GM12873 (cell line): ENCODE measurements at regions not wholly inside any gene's neighbourhood (a gene's known extent, or its start where the extent isn't known, plus 50 kb on each side); places are given as distances from the start of the nearest gene placed in this dataset.

ENCODE experiments used
- TF ChIP-seq, protein P1 (sequence below): IDR thresholded peaks from 2 replicates; pipeline ENCODE4 v1.5.1; 2012; ENCODE audit warnings: low read depth, mild to moderate bottlenecking, moderate library complexity, low read length, control low read depth; ENCODE audit not compliant: insufficient read depth; ENCODE audit errors: missing control alignments

- TF ChIP-seq, protein P1, sequence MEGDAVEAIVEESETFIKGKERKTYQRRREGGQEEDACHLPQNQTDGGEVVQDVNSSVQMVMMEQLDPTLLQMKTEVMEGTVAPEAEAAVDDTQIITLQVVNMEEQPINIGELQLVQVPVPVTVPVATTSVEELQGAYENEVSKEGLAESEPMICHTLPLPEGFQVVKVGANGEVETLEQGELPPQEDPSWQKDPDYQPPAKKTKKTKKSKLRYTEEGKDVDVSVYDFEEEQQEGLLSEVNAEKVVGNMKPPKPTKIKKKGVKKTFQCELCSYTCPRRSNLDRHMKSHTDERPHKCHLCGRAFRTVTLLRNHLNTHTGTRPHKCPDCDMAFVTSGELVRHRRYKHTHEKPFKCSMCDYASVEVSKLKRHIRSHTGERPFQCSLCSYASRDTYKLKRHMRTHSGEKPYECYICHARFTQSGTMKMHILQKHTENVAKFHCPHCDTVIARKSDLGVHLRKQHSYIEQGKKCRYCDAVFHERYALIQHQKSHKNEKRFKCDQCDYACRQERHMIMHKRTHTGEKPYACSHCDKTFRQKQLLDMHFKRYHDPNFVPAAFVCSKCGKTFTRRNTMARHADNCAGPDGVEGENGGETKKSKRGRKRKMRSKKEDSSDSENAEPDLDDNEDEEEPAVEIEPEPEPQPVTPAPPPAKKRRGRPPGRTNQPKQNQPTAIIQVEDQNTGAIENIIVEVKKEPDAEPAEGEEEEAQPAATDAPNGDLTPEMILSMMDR = no peak
These were observed 78.8 kb upstream of the ANKFN1 start for GRCh38 chr17:56074361-56074890.

GRCh38 chr17:56076980-56077379 lies 76.3 kb upstream of the ANKFN1 start:
- TF ChIP-seq, protein P1 = no peak

GRCh38 chr17:56083475-56083874 lies 69.8 kb upstream of the ANKFN1 start:
- TF ChIP-seq, protein P1 = no peak

DNA sequence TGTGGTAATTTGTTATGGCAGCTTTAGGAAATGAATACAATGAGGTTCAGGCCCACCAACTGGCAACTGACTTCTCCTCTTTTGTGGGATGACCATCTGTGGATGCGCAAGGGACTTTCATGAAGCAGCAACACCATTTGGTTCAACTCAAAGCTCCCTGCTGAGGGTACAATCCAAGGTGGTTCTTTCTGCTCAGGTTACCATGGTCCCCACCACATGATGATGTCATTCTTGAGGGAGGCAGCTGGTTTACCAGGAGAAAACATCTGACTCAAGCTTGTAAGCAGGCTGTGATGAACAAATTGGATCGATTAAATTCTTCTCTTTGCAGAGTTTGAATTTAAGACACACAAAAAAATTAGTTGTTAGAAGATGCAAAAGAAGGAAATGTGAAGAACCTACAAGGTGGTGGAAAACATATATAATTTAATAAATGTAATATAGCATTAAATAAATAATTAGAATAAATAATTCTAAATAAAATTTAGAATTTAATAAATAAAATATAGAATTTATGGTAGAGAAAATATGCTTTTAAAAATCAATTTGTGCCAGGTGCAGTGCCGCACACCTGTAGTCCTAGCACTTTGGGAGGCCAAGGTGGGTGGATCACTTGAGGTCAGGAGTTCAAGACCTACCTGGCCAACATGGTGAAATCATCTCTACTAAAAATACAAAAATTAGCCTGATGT lies 67.6 kb upstream of the ANKFN1 start:
- TF ChIP-seq, protein P1 = no peak

- TF ChIP-seq, protein P1 = no peak
These were observed 66.1 kb upstream of the ANKFN1 start for GRCh38 chr17:56087199-56087598.

GRCh38 chr17:56096026-56096810 lies 57.1 kb upstream of the ANKFN1 start:
- TF ChIP-seq, protein P1 = no peak

DNA sequence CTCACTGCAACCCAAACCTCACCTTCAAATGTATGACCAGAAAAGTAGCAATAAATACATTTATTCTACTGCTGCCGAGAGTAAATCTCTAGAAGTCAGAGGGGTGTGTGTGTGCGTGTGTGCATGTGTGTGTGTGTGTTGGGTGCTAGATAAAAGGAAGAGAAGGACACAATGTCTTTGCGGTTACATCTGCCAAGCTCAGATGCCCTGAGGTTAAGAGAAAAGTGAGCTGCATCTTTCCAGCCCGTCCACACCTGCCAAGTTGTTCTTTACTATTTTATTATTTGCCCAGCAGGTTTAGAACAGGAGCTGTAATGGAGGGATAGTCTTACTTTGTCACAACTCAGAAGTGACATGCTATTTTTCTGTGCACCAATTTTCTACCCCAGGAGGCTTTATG lies 54.5 kb upstream of the ANKFN1 start:
- TF ChIP-seq, protein P1 = no peak
